Calu3 (cell line): ENCODE measurements at regions not wholly inside any gene's neighbourhood (a gene's known extent, or its start where the extent isn't known, plus 50 kb on each side); places are given as distances from the start of the nearest gene placed in this dataset.

ENCODE experiments used
- BruUV-seq: library from RNA; stranded (reverse); fragments of 400-500 nt; replicated peaks from 2 replicates; lab custom pipeline; 2021; lab: Mats Ljungman, UMichigan
- CTCF ChIA-PET: fragments of 300-600 bp; sonication (Branson Sonifier 250); formaldehyde crosslinking; loops from one replicate; lab custom pipeline; 2022; ENCODE audit warnings: antibody characterized with exemption; lab: Charles Lee
- DNase-seq: peaks from one replicate; pipeline ENCODE4 v3.0.0; 2022
- H3K27ac Mint-ChIP-seq: one replicate; pipeline ENCODE4 v1.8.0; 2022; ENCODE audit warnings: mixed read lengths; ENCODE audit not compliant: unreplicated experiment
- H3K27me3 Mint-ChIP-seq: one replicate; pipeline ENCODE4 v1.8.0; 2022; ENCODE audit warnings: mixed read lengths; ENCODE audit not compliant: unreplicated experiment
- H3K36me3 Mint-ChIP-seq: one replicate; pipeline ENCODE4 v1.8.0; 2022; ENCODE audit warnings: mild to moderate bottlenecking, moderate library complexity, mixed read lengths; ENCODE audit not compliant: insufficient read depth, unreplicated experiment
- H3K4me1 Mint-ChIP-seq: one replicate; pipeline ENCODE4 v1.8.0; 2022; ENCODE audit warnings: mild to moderate bottlenecking, low read depth, mixed read lengths; ENCODE audit not compliant: unreplicated experiment
- H3K4me3 Mint-ChIP-seq: one replicate; pipeline ENCODE4 v1.8.0; 2022; ENCODE audit warnings: mild to moderate bottlenecking, low read depth, moderate library complexity, mixed read lengths; ENCODE audit not compliant: unreplicated experiment
- H3K9me3 Mint-ChIP-seq: one replicate; pipeline ENCODE4 v1.8.0; 2022; ENCODE audit warnings: low read depth, mixed read lengths; ENCODE audit not compliant: unreplicated experiment
- intact Hi-C: fragments of 100-400 bp; cut with micrococcal nuclease; formaldehyde crosslinking; loops from one replicate; pipeline ENCODE4 v1.10.0; 2022; ENCODE audit not compliant: unreplicated experiment
- TF ChIP-seq, protein P1 (sequence below): fragments of 200-600 bp; IDR thresholded peaks from one replicate; pipeline ENCODE4 v1.8.0; 2022; ENCODE audit warnings: antibody characterized with exemption; ENCODE audit not compliant: unreplicated experiment

DNA sequence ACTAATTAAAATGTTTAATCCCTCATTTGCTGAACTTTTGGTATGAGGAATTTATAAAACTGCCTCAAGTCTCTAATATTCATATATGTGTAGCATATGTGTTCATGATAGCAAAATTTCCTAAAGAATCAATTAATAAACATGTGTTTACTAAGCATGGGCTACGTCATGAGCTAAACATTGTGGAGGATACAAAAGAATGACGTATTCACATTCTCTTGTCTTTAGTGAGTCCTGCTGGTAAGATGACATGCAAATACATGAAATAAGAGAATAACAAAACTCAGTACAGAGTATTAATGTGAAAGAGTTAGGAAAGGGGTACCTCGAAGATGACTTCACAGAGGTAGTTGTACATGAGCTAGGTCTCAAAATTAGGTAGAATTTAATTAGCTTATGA lies 121.9 kb upstream of the POF1B start:
- Mint-ChIP-seq H3K4me3 (no peak overlapping the region), H3K9me3 (peaks cover 9% of the 10 kb centered on the region), H3K4me1 (no peaks in the 10 kb centered on the region), H3K27me3 (no peaks in the 10 kb centered on the region), H3K36me3 (no peaks in the 10 kb centered on the region), H3K27ac (no peak overlapping the region)
- DNase-seq, result no peak
- intact Hi-C loops, result no loop called here
- BruUV-seq, result no TSS peak
- TF ChIP-seq, protein P1, sequence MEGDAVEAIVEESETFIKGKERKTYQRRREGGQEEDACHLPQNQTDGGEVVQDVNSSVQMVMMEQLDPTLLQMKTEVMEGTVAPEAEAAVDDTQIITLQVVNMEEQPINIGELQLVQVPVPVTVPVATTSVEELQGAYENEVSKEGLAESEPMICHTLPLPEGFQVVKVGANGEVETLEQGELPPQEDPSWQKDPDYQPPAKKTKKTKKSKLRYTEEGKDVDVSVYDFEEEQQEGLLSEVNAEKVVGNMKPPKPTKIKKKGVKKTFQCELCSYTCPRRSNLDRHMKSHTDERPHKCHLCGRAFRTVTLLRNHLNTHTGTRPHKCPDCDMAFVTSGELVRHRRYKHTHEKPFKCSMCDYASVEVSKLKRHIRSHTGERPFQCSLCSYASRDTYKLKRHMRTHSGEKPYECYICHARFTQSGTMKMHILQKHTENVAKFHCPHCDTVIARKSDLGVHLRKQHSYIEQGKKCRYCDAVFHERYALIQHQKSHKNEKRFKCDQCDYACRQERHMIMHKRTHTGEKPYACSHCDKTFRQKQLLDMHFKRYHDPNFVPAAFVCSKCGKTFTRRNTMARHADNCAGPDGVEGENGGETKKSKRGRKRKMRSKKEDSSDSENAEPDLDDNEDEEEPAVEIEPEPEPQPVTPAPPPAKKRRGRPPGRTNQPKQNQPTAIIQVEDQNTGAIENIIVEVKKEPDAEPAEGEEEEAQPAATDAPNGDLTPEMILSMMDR, result no peak
- CTCF ChIA-PET, result no interaction called here

DNA sequence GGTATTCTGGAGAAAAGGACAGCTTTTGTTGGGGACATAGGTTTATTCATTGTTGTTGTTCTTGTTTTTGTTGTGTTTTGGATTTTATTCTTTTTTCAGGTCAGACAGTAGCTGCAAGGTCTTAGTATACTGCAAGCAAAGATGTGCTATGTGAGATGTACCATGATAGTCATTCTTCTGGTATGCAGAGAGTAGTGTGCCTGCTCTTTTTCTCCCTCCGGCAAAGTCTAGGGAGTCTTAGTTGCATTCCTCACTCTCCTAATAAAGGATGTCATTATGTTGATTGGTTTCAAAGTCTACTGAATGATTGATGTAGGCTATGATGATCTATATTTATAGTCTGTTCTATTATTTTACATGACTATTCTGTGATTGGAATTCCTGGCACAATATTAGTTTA lies 119.9 kb upstream of the POF1B start:
- Mint-ChIP-seq H3K36me3 (no peaks in the 10 kb centered on the region), H3K4me1 (no peaks in the 10 kb centered on the region), H3K9me3 (peaks cover 11% of the 10 kb centered on the region), H3K27ac (no peak overlapping the region), H3K27me3 (no peaks in the 10 kb centered on the region), H3K4me3 (no peak overlapping the region)
- intact Hi-C loops, result no loop called here
- DNase-seq, result no peak
- CTCF ChIA-PET, result no interaction called here
- TF ChIP-seq, protein P1, result no peak
- BruUV-seq, result no TSS peak

DNA sequence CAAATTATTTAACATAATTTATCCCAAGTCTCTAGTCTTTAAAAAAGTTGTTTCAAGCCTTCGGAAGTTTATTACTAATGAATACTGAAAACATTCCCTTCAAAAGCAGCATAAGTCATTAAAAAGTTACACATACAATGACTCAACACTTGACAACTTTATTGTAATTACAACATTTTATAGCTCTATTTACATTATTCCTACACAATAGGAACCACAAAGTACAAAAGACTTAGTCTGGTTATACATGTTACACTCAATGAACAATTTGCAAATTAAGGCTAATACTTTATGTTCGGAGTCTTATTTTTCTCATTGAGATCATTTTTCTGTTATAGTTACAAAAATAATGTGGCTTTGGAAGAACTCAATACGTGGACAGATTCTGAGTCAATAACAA lies 114.4 kb upstream of the POF1B start:
- no TSS peak for BruUV-seq
- intact Hi-C loops, result no loop called here
- Mint-ChIP-seq H3K9me3 (peaks cover 5% of the 10 kb centered on the region), H3K27me3 (no peaks in the 10 kb centered on the region), H3K27ac (no peak overlapping the region), H3K4me1 (no peaks in the 10 kb centered on the region), H3K36me3 (no peaks in the 10 kb centered on the region), H3K4me3 (no peak overlapping the region)
- DNase-seq, result no peak
- CTCF ChIA-PET, result no interaction called here
- TF ChIP-seq, protein P1, result no peak

DNA sequence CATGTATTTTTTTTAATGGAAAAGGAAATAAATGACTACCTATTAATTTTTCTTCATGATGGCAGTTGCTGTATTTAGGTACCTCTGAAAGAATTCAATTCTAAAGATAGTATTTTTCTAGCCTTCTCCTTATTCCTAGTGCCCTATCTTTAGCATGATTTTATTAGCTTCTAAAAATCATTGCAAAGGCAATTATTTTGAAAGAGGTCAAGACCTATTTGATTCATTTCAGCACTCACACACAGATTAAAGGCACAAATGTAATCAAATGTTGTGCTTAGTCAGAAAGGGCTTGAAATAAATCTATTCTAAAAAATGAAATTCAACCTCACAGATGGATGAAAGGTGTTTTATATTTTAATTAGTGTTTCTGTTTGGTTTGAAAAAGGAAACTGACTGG lies 74.8 kb upstream of the POF1B start:
- H3K27me3 Mint-ChIP-seq, result no peaks in the 10 kb centered on the region
- BruUV-seq, result no TSS peak

More for the DNA sequence above, 74.8 kb upstream of the POF1B start:
- H3K9me3 Mint-ChIP-seq, result no peaks in the 10 kb centered on the region
- DNase-seq, result no peak
- intact Hi-C loops, result no loop called here
- H3K36me3 Mint-ChIP-seq, result no peaks in the 10 kb centered on the region
- CTCF ChIA-PET, result no interaction called here
- H3K27ac Mint-ChIP-seq, result no peak overlapping the region
- H3K4me3 Mint-ChIP-seq, result no peak overlapping the region
- H3K4me1 Mint-ChIP-seq, result no peaks in the 10 kb centered on the region
- TF ChIP-seq, protein P1, result no peak
